ENCODE measurements at regions not wholly inside any gene's neighbourhood (a gene's known extent, or its start where the extent isn't known, plus 50 kb on each side); places are given as distances from the start of the nearest gene placed in this dataset.
"Not testable (repeated sequence)": the region's sequence is repeated elsewhere in the genome, so short reads cannot be mapped to it uniquely, and the experiment has no call there.

- Histone ChIP-seq H3K27me3 (ENCODE audit: insufficient read depth) (no peaks in the 10 kb centered on the region), H4K20me1 (ENCODE audit: insufficient read depth) (no peaks in the 10 kb centered on the region), H3K4me2 (no peak overlapping the region), H3K27ac (ENCODE audit: low read depth in 2 of 2, low read length in 1 of 2) (no peak overlapping the region), H3K36me3 (replicated peaks in 1 of 2; ENCODE audit: control insufficient read depth in 1 of 2, insufficient read depth in 2 of 2, low read length in 1 of 2) (no peaks in the 10 kb centered on the region), H3K79me2 (ENCODE audit: insufficient read depth) (no peaks in the 10 kb centered on the region), H3K4me3 (ENCODE audit: low read depth in 2 of 2, low read length in 1 of 2) (no peak overlapping the region), H2AFZ (ENCODE audit: low read depth) (no peak overlapping the region), H3K9ac (no peak overlapping the region), H3K4me1 (ENCODE audit: control insufficient read depth in 1 of 2, insufficient read depth in 2 of 2, low read depth in 1 of 2, low read length in 1 of 2) (no peaks in the 10 kb centered on the region), H3F3A (replicated peaks; ENCODE audit: insufficient read depth) (no peaks in the 10 kb centered on the region), H3K9me3 (no peaks in the 10 kb centered on the region), H3K9me2 (no peaks in the 10 kb centered on the region)
- DNase-seq: no peak
- 13% methylated on average over 3 of the region's 3 CpGs for WGBS (ENCODE audit: low lambda C conversion rate)
- CTCF ChIA-PET: no interaction called here
- POLR2A ChIA-PET: no interaction called here
- TF ChIP-seq FOSL2 (IDR thresholded peaks at IDR 0.05; ENCODE audit: borderline replicate concordance, low read depth): no peak
- TF ChIP-seq TAF1 (IDR thresholded peaks at IDR 0.05; ENCODE audit: borderline replicate concordance, low read depth, low read length): no peak
- no peak for TF ChIP-seq FOXJ3 (CRISPR knock-in tag; IDR thresholded peaks at IDR 0.05)
- no peak for TF ChIP-seq SIN3A (IDR thresholded peaks at IDR 0.05; ENCODE audit: borderline replicate concordance, low read depth, low read length)
- no peak for TF ChIP-seq RCOR1 (IDR thresholded peaks at IDR 0.05; ENCODE audit: low read length)
- no peak for TF ChIP-seq ELF1 (IDR thresholded peaks at IDR 0.05)
- TF ChIP-seq RAD21 (IDR thresholded peaks at IDR 0.05; ENCODE audit: low read length): no peak
- no peak for TF ChIP-seq IRF3 (IDR thresholded peaks at IDR 0.05; ENCODE audit: low read depth, low read length)
- TF ChIP-seq MEF2A (IDR thresholded peaks at IDR 0.05; ENCODE audit: borderline replicate concordance, low read depth): no peak
- TF ChIP-seq EZH2phosphoT487 (IDR thresholded peaks at IDR 0.05; ENCODE audit: borderline replicate concordance, low read depth): no peak
- no peak for TF ChIP-seq MXI1 (IDR thresholded peaks at IDR 0.05; ENCODE audit: low read depth, low read length)
- no peak for TF ChIP-seq USF2 (IDR thresholded peaks at IDR 0.05; ENCODE audit: borderline replicate concordance, low read depth, low read length)
- TF ChIP-seq SMC3 (IDR thresholded peaks at IDR 0.05; ENCODE audit: low read depth, low read length): no peak
- TF ChIP-seq RFX5 (IDR thresholded peaks at IDR 0.05; ENCODE audit: low read length): no peak
Measured at GRCh38 chr12:9319842-9320173, 111.6 kb upstream of the PZP start.

GRCh38 chr12:9319044-9319841 lies 111.0 kb upstream of the PZP start:
- Histone ChIP-seq H3K9me2 (no peaks in the 10 kb centered on the region), H3K79me2 (ENCODE audit: insufficient read depth) (no peaks in the 10 kb centered on the region), H3K27me3 (ENCODE audit: insufficient read depth) (no peaks in the 10 kb centered on the region), H3K4me3 (ENCODE audit: low read depth in 2 of 2, low read length in 1 of 2) (no peak overlapping the region), H3F3A (replicated peaks; ENCODE audit: insufficient read depth) (no peaks in the 10 kb centered on the region), H3K9ac (no peak overlapping the region), H3K36me3 (replicated peaks in 1 of 2; ENCODE audit: control insufficient read depth in 1 of 2, insufficient read depth in 2 of 2, low read length in 1 of 2) (no peaks in the 10 kb centered on the region), H3K4me2 (no peak overlapping the region), H3K4me1 (ENCODE audit: control insufficient read depth in 1 of 2, insufficient read depth in 2 of 2, low read depth in 1 of 2, low read length in 1 of 2) (no peaks in the 10 kb centered on the region), H3K27ac (ENCODE audit: low read depth in 2 of 2, low read length in 1 of 2) (no peak overlapping the region), H3K9me3 (no peaks in the 10 kb centered on the region), H2AFZ (ENCODE audit: low read depth) (no peak overlapping the region), H4K20me1 (ENCODE audit: insufficient read depth) (no peaks in the 10 kb centered on the region)
- CTCF ChIA-PET: no interaction called here
- 64% methylated on average over 8 of the region's 8 CpGs for WGBS (ENCODE audit: low lambda C conversion rate)
- POLR2A ChIA-PET: no interaction called here
- TF ChIP-seq CTCF (IDR thresholded peaks at IDR 0.05) (peak; percentile 17; the same call in 1 of the 2 replicates), SIN3A (IDR thresholded peaks at IDR 0.05; ENCODE audit: borderline replicate concordance, low read depth, low read length) (no peak), SMC3 (IDR thresholded peaks at IDR 0.05; ENCODE audit: low read depth, low read length) (peak; percentile 6; the same call in 1 of the 2 replicates), TAF1 (IDR thresholded peaks at IDR 0.05; ENCODE audit: borderline replicate concordance, low read depth, low read length) (no peak), RAD21 (IDR thresholded peaks at IDR 0.05; ENCODE audit: low read length) (no peak; the same call in 1 of the 2 replicates), EZH2phosphoT487 (IDR thresholded peaks at IDR 0.05; ENCODE audit: borderline replicate concordance, low read depth) (no peak), POLR2AphosphoS5 (IDR thresholded peaks at IDR 0.05; ENCODE audit: low read depth, low read length) (no peak), TEAD4 (IDR thresholded peaks at IDR 0.05; ENCODE audit: borderline replicate concordance, insufficient read depth) (no peak), CHD2 (IDR thresholded peaks at IDR 0.05; ENCODE audit: low read length, partially characterized antibody) (no peak), TCF12 (IDR thresholded peaks at IDR 0.05) (no peak), MEF2A (IDR thresholded peaks at IDR 0.05; ENCODE audit: borderline replicate concordance, low read depth) (no peak)
- peak; percentile 29 for DNase-seq

- H3K4me1 ChIP-seq (ENCODE audit: control insufficient read depth in 1 of 2, insufficient read depth in 2 of 2, low read depth in 1 of 2, low read length in 1 of 2); H3K9ac ChIP-seq; H3F3A ChIP-seq (replicated peaks; ENCODE audit: insufficient read depth); H3K27me3 ChIP-seq (ENCODE audit: insufficient read depth); H3K9me2 ChIP-seq; H3K9me3 ChIP-seq; POLR2A ChIA-PET; H3K27ac ChIP-seq (ENCODE audit: low read depth in 2 of 2, low read length in 1 of 2); DNase-seq; H2AFZ ChIP-seq (ENCODE audit: low read depth); H3K4me3 ChIP-seq (ENCODE audit: low read depth in 2 of 2, low read length in 1 of 2); H3K79me2 ChIP-seq (ENCODE audit: insufficient read depth); H4K20me1 ChIP-seq (ENCODE audit: insufficient read depth); H3K36me3 ChIP-seq (replicated peaks in 1 of 2; ENCODE audit: control insufficient read depth in 1 of 2, insufficient read depth in 2 of 2, low read length in 1 of 2); CTCF ChIA-PET; H3K4me2 ChIP-seq: not testable (repeated sequence)
- 65% methylated on average over 6 of the region's 6 CpGs for WGBS (ENCODE audit: low lambda C conversion rate)
Measured at GRCh38 chr12:9313479-9313878, 105.3 kb upstream of the PZP start.
